Small intestine (tissue), 7 donors: ENCODE measurements at regions not wholly inside any gene's neighbourhood (a gene's known extent, or its start where the extent isn't known, plus 50 kb on each side); places are given as distances from the start of the nearest gene placed in this dataset.

Experiments used
- DNase-seq, 2 donors: peaks; one replicate each; pipeline versions ENCODE4 v3.0.0 to v3.0.0-alpha.2; 2013
- FAIRE-seq: peaks from 2 replicates; lab custom pipeline; 2012; peaks lifted over from hg19 to GRCh38; lab: Jason Lieb, UNC
- H3K27ac ChIP-seq, 3 donors: one replicate each; pipeline ENCODE4 v1.5.1; 2013; ENCODE audit warnings: low read length in 2 of 3, mild to moderate bottlenecking in 2 of 3, control low read depth in 1 of 3, inconsistent platforms in 1 of 3, low read depth in 1 of 3, moderate library complexity in 1 of 3
- H3K27me3 ChIP-seq, 3 donors: one replicate each; pipeline ENCODE4 v1.6.1; 2013; ENCODE audit warnings: low read length in 3 of 3, inconsistent platforms in 1 of 3; ENCODE audit not compliant: control insufficient read depth in 3 of 3, insufficient read depth in 3 of 3
- H3K36me3 ChIP-seq, 3 donors: one replicate each; pipeline ENCODE4 v1.6.1; 2013; ENCODE audit warnings: low read length in 3 of 3, inconsistent platforms in 1 of 3, low read depth in 1 of 3, mild to moderate bottlenecking in 1 of 3, moderate library complexity in 1 of 3; ENCODE audit not compliant: control insufficient read depth in 3 of 3, insufficient read depth in 2 of 3
- H3K4me1 ChIP-seq, 3 donors: one replicate each; pipeline ENCODE4 v1.6.1; 2013; ENCODE audit warnings: low read length in 2 of 3, inconsistent platforms in 1 of 3, low read depth in 1 of 3, mild to moderate bottlenecking in 1 of 3, moderate library complexity in 1 of 3; ENCODE audit not compliant: control insufficient read depth in 3 of 3, insufficient read depth in 2 of 3
- H3K4me3 ChIP-seq, 3 donors: one replicate each; pipeline ENCODE4 v1.5.1; 2013; ENCODE audit warnings: low read length in 3 of 3, control low read depth in 1 of 3, inconsistent platforms in 1 of 3, low read depth in 1 of 3, mild to moderate bottlenecking in 1 of 3, moderate library complexity in 1 of 3
- H3K9me3 ChIP-seq, 2 donors: one replicate each; pipeline ENCODE4 v1.6.1; 2013; ENCODE audit warnings: low read depth in 1 of 2, low read length in 1 of 2; ENCODE audit not compliant: control insufficient read depth in 2 of 2, insufficient read depth in 1 of 2
- WGBS, 3 donors: extraction: QIAGEN DNeasy Blood & Tissue Kit; methylation state at CpG; one replicate each; pipeline ENCODE4 v1.1.7; 2013; 5-methylcytosine and 5-hydroxymethylcytosine counted together
- donor health status: healthy with polysubstance abuse.
- donor health status: control.
- donor health status: control.
- donor health status: Bipolar disorder and iron deficiency.
- donor health status: healthy.

- Histone ChIP-seq H3K4me3 (no peak overlapping the region), H3K27ac (no peak overlapping the region), H3K27me3 (no peaks in the 10 kb centered on the region), H3K36me3 (no peaks in the 10 kb centered on the region), H3K9me3 (peaks cover 0 to 5% of the 10 kb centered on the region in 2 donors), H3K4me1 (no peaks in the 10 kb centered on the region)
- FAIRE-seq (no peak), DNase-seq (no peak)
- 71 to 96% (median 78%) methylated on average over 2 of the region's 2 CpGs for WGBS, 3 donors
These were observed 353.6 kb upstream of the USP24 start for GRCh38 chr1:55568732-55569131.

DNA sequence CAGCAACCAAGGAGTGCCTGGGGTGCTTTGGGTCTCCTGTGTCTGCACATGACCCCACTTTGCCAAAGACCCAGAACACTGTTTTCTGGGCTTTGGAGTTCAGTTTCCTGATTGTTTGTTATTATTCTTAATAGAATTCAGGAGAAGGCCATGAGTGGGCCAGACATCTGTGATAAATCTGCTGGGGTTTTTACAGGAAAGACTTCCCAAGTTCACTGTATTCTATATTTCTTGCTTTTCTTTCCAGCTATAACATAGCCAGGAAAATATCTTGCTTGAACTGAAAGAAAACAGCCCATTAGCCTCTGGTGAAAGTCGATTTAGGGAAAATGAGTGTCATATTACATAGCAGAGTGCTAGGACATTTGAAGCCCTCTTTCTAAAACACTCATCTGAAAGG is 345.1 kb upstream of the USP24 start:
- Histone ChIP-seq H3K36me3 (no peaks in the 10 kb centered on the region), H3K27me3 (no peaks in the 10 kb centered on the region), H3K4me3 (no peak overlapping the region), H3K9me3 (peaks cover 0 to 2% of the 10 kb centered on the region in 2 donors), H3K27ac (no peak overlapping the region), H3K4me1 (no peaks in the 10 kb centered on the region)
- FAIRE-seq (no peak), DNase-seq (no peak)
- 28 to 55% (median 51%) methylated on average over 1 of the region's 1 CpG for WGBS, 3 donors

DNA sequence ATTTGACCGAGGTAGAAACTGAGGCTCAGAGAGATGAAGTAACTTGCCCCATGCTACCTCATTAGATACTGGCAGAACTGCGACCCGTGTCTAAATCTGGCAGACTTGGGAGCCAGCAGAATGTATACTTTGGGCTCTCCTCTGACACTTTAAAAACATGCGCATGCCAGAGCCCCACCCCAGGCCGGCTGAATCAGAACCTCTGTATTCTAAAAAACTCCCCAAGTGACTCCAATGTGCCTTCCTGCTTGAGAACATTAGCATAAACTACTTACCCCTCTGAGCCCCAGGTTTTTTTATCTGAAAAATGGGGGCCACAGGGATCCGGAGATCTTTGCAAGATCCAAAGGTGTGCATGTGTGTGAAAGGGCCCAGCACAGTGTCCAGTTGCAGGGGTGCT is 344.7 kb upstream of the USP24 start:
- no peak for DNase-seq
- no peaks in the 10 kb centered on the region for H3K27me3 ChIP-seq
- no peaks in the 10 kb centered on the region for H3K4me1 ChIP-seq
- WGBS, 3 donors, result 78 to 84% (median 82%) methylated on average over 6 of the region's 6 CpGs
- H3K9me3 ChIP-seq, result peaks cover 0 to 2% of the 10 kb centered on the region in 2 donors
- no peaks in the 10 kb centered on the region for H3K36me3 ChIP-seq
- H3K27ac ChIP-seq, result no peak overlapping the region
- no peak overlapping the region for H3K4me3 ChIP-seq
- FAIRE-seq, result no peak

DNA sequence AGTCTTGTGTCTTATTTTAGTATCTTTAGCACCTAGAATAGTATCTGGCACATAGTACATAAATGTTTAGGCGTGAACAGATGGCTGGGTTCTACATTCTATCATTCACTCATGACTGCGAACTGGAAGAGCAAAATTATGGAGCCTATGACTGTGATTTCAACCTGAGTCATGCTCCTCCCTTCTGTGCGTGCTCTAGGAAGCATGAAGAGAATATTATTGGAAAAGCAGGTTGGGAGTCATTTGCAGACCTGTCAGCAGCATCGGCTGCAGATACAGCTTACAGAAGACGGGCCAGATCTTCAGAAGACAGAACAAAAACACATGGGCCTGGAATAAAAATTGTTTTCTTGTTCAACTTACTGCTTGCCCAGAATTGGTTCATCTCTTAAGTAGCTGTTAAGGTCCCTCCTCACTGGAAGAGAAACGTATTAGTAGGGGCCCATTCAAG is 344.0 kb upstream of the USP24 start:
- FAIRE-seq, result no peak
- Histone ChIP-seq H3K27ac (no peak overlapping the region), H3K36me3 (no peaks in the 10 kb centered on the region), H3K9me3 (peaks cover 0 to 2% of the 10 kb centered on the region in 2 donors), H3K27me3 (no peaks in the 10 kb centered on the region), H3K4me3 (no peak overlapping the region), H3K4me1 (no peaks in the 10 kb centered on the region)
- WGBS, 3 donors, result 81 to 92% (median 86%) methylated on average over 6 of the region's 6 CpGs
- no peak for DNase-seq

- H3K4me1 ChIP-seq, result no peaks in the 10 kb centered on the region
- H3K36me3 ChIP-seq, result no peaks in the 10 kb centered on the region
- H3K9me3 ChIP-seq, result peaks cover 0 to 2% of the 10 kb centered on the region in 2 donors
- DNase-seq (no peak), FAIRE-seq (no peak)
- no peak overlapping the region for H3K4me3 ChIP-seq
- 88 to 92% (median 88%) methylated on average over 3 of the region's 3 CpGs for whole genome bisulfite sequencing, 3 donors
- H3K27me3 ChIP-seq, result no peaks in the 10 kb centered on the region
- H3K27ac ChIP-seq, result no peak overlapping the region
These were observed 343.4 kb upstream of the USP24 start for GRCh38 chr1:55558515-55558914.

DNA sequence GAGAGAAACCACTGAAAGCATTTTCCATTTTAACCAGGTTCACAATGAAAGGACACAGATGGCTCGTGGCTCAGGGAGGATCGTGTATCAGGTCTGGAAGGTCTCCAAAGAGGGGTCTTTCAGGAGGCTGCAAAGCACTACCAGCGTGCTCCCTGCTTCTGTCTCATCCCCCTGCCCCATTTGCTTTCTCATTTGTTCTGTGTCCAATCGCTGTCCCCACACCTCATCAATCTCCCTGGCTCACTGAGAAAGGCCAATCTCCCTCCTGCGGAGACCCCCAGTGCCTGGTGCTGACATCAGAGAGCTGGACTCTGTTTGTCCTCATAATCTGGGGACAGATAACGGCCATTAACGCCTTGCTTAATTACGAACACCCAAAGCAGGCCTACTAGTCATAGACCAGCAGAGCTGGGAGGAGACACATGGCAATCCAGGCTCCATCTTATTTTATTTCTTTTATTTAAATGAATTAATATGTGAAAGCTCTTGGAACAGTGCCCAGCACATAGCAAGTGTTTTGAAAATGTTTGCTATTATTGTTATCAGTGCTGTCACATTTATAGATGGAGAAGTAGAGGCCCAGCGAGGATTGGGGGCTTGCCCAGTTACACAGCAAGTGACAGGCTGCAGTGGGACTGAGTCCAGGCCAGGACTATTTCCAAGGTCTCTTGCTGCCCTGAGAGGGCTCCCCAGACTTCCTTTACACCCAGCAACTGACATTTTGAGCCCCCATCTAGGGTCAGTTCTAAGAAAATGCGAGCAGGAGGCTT is 341.0 kb upstream of the USP24 start:
- no peak for DNase-seq

DNA sequence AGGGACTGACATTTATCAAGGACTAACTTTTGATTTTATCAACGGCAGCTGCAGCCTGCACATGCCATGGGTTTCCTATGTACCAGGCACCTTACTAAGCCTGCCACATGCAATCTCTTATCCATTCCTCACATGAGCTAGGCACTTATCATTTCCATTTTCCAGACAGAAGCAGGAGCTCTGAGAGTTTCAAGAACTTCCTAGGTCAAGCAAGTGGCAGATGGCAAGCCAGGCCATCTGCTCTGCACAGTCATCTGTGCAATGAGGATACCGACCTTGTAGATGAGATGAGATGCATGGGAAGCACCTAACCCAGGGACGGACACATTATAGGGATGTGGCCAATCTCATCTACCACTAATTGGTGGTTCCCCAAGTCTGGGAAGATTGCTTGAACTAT is 339.4 kb upstream of the USP24 start:
- WGBS, 3 donors, result 84 to 89% (median 85%) methylated on average over 3 of the region's 3 CpGs
- FAIRE-seq (no peak), DNase-seq (no peak)
- Histone ChIP-seq H3K27ac (no peak overlapping the region), H3K27me3 (no peaks in the 10 kb centered on the region), H3K36me3 (no peaks in the 10 kb centered on the region), H3K4me1 (no peaks in the 10 kb centered on the region), H3K9me3 (peaks cover 0 to 3% of the 10 kb centered on the region in 2 donors), H3K4me3 (no peak overlapping the region)

More for the DNA sequence above, 341.0 kb upstream of the USP24 start:
- WGBS, 3 donors, result 77 to 86% (median 81%) methylated on average over 10 of the region's 10 CpGs
- no peaks in the 10 kb centered on the region for H3K36me3 ChIP-seq
- no peak overlapping the region for H3K27ac ChIP-seq
- no peaks in the 10 kb centered on the region for H3K4me1 ChIP-seq
- no peaks in the 10 kb centered on the region for H3K27me3 ChIP-seq
- no peak for FAIRE-seq
- H3K4me3 ChIP-seq, result no peak overlapping the region
- H3K9me3 ChIP-seq, result peaks cover 2 to 3% of the 10 kb centered on the region in 2 donors

DNA sequence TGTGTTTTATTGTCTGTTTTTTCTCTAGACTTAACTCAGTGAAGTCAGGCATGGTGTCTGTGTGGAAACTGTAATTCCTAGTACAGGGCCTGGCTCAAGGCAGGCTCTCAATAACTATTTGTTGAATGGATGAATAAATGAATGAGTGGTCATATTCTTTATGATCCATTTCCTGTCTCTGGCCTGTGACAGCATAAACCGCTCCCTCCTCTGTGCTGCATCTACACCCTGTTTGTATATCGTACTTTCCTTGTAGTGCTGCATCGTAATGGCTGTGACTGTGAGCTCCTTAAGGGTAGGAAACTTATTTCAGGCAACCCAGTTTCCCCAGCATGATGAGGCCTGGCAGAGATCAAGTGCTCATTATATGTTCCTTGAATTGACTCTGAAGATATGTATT is 337.5 kb upstream of the USP24 start:
- H3K36me3 ChIP-seq, result no peaks in the 10 kb centered on the region
- H3K4me3 ChIP-seq, result no peak overlapping the region
- H3K27ac ChIP-seq, result no peak overlapping the region
- H3K4me1 ChIP-seq, result no peaks in the 10 kb centered on the region
- FAIRE-seq (no peak), DNase-seq (no peak)
- WGBS, 3 donors, result 90 to 95% (median 92%) methylated on average over 3 of the region's 3 CpGs
- H3K9me3 ChIP-seq, result peaks cover 0 to 3% of the 10 kb centered on the region in 2 donors
- H3K27me3 ChIP-seq, result no peaks in the 10 kb centered on the region
